GM18907 (cell line): ENCODE measurements at regions not wholly inside any gene's neighbourhood (a gene's known extent, or its start where the extent isn't known, plus 50 kb on each side); places are given as distances from the start of the nearest gene placed in this dataset.
A peak's percentile ranks its signal among the peaks of the same experiment; 100 is the strongest.
"Not testable (repeated sequence)": the region's sequence is repeated elsewhere in the genome, so short reads cannot be mapped to it uniquely, and the experiment has no call there.

Source experiments
- ATAC-seq: cut with Tn5 transposase; IDR thresholded peaks from one replicate; pipeline ENCODE4 v1.9.1; 2021; ENCODE audit warnings: mild to moderate bottlenecking, moderate library complexity; ENCODE audit not compliant: unreplicated experiment

GRCh38 chr2:109976319-109976718 lies 77.8 kb downstream of the LIMS3 start:
- ATAC-seq, result not testable (repeated sequence)

DNA sequence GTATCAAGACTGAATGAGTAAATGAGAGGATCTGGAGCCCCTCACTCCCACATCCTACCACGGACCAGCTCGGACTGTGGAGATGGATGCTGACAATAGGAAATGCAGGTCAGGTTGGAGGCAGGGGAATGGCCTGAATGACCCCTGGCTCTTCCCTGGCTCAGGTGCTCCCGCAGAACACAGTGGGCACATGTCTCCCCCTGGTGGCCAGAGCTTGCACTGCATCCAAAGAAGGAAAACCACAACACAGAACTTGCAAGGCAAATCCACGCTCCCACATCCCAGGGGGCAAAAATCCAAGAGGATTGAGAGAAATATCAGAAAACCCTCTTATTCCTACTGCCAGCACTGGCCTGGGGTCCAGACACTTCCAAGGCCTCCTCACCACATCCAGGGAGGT lies 82.3 kb downstream of the LIMS3 start:
- not testable (repeated sequence) for ATAC-seq

DNA sequence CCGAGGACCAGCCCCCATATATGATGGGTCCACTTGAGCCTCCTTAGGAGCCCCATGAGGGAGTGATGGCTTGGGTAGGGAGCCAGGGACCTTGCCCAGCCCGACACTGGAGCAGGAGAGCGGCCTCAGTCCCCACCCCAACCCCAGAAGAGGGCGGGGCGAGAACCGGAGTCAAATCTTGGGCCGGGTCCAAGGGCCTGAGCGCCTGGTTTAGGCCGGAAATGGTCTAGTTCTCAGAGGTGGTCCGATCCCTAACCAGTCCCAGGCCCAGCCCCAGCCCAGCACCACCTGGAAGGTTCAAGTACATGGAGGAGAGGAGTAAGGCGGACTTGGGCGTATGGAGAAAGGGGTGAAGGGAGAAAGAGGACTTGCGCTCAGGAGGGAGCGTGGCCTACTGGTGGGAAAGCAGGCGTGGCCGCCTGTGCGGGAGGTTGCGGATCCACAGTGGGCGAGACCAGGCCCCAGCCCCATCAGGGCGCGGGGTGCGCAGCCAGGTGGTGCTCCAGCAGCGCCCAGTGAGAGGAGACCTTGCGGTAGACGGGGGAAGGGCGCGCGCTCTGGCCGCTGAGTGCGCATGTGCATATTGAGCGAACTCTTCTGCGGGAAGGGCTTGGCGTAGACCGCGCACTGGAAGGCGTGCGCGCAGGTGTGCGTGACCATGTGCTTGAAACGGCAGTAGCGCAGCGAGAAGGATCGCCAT lies 88.1 kb downstream of the LIMS3 start:
- ATAC-seq, result not testable (repeated sequence)

DNA sequence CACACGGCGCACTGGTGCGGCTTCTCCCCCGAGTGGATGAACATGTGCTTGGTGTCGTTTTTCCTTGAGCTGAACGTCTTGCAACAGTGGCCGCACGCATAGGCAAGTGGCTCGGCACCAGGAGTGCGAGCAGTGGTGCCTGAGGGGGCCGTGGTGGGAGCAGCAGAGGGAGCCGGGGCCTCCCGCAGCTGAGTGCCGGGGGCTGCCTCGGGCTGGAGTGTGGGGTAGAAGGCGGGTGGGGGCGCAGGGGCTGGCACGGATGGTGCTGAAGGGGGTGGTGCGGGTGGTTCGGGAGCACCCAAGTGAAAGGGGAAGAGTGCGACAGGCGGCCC lies 88.6 kb downstream of the LIMS3 start:
- peak; percentile 24 for ATAC-seq

DNA sequence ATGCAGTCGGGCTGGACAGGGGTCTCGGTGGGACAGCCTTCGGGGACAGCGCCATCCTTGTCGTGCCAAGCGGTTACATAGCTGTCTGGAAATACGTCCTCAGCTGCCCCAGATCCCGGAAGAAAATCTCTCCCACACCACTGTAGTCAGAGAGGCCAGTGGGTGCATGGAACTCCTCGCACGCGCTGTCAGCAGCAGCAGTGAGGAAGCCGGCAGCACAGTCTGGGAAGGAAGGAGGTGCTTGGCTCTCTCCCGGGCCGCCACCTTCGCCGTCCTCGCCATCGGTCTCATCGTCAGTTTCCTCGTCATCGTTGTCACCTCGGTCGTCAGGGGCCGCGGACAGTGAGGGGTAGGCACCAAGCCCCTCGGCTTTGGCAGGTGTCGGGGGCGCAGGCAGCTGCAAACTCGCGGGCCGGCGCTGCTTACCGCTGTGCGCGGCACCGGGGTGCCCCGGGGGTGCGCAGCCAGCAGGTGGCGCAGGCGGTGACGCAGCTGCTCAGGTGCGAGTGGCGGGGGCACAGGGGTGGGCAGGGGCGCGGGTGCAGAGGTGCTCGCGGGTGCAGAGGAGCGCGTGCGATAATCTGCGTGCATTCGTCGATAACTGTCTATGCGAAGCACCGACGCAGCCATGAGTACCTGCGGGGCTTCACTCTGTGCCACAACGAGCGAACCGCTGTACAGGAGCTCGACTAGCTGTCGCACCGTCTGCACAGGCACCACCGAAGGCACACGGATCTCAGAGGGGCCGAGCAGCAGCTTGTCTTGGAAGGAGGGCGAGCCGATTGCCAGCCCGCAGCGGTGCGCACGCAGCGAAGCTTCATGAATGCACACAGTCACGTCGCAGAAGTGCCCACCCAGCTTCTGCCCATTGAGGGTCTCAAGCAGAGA lies 89.2 kb downstream of the LIMS3 start:
- peak; percentile 64 for ATAC-seq

DNA sequence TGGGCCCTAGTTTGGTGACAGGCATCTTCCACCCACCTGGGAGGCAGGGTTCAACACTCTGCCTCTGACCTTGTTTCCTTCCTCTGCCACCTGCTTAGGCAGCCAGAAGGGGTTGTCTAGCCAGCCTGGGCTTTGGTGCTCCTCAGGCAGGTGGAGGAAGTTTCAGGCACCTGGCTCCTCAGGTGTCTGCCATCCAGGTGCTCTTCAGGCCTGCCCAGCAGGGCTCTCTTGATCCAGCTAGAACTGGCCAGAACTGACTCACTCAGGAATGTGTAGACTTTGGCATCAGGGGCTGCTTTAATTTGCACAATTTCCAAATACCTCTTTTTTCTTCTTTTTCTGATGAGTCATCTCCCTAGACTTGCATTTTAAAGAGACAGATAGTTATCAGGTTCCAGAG lies 100.9 kb downstream of the LIMS3 start:
- ATAC-seq, result not testable (repeated sequence)

GRCh38 chr2:110002502-110002901 lies 104.0 kb downstream of the LIMS3 start:
- not testable (repeated sequence) for ATAC-seq

- not testable (repeated sequence) for ATAC-seq
Observed at GRCh38 chr2:110013388-110013787, 102.2 kb downstream of the MALL start.

GRCh38 chr2:110016381-110017092 lies 99.1 kb downstream of the MALL start:
- not testable (repeated sequence) for ATAC-seq

GRCh38 chr2:110020269-110020668 lies 95.4 kb downstream of the MALL start:
- not testable (repeated sequence) for ATAC-seq

- ATAC-seq, result not testable (repeated sequence)
Observed at GRCh38 chr2:110022278-110022677, 93.3 kb downstream of the MALL start.

- not testable (repeated sequence) for ATAC-seq
Observed at GRCh38 chr2:110026126-110026785, 89.4 kb downstream of the MALL start.

DNA sequence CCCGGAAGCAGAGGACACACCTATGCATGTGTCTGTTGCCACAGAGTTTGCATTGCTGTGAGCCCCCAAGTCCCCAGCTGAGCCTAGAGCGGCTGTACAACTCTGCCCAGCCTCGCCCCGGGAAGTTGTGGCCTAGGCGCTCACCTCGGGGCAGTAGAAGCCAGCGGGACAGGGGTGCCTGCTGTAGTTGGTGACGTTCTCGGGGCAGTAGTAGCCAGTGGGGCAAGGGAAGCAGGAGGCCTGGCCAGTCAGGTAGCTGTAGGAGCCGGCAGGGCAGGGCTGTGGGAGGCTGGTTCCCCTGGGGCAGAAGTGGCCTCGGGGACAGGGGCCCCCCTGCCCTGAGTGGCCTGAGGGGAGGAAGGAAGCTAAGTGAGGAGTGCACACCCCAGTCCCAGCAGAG lies 87.2 kb downstream of the MALL start:
- ATAC-seq, result not testable (repeated sequence)

GRCh38 chr2:110030894-110031293 lies 84.7 kb downstream of the MALL start:
- ATAC-seq, result not testable (repeated sequence)

GRCh38 chr2:110031722-110032327 lies 83.8 kb downstream of the MALL start:
- not testable (repeated sequence) for ATAC-seq
